ENCODE measurements at regions not wholly inside any gene's neighbourhood (a gene's known extent, or its start where the extent isn't known, plus 50 kb on each side); places are given as distances from the start of the nearest gene placed in this dataset.

DNA sequence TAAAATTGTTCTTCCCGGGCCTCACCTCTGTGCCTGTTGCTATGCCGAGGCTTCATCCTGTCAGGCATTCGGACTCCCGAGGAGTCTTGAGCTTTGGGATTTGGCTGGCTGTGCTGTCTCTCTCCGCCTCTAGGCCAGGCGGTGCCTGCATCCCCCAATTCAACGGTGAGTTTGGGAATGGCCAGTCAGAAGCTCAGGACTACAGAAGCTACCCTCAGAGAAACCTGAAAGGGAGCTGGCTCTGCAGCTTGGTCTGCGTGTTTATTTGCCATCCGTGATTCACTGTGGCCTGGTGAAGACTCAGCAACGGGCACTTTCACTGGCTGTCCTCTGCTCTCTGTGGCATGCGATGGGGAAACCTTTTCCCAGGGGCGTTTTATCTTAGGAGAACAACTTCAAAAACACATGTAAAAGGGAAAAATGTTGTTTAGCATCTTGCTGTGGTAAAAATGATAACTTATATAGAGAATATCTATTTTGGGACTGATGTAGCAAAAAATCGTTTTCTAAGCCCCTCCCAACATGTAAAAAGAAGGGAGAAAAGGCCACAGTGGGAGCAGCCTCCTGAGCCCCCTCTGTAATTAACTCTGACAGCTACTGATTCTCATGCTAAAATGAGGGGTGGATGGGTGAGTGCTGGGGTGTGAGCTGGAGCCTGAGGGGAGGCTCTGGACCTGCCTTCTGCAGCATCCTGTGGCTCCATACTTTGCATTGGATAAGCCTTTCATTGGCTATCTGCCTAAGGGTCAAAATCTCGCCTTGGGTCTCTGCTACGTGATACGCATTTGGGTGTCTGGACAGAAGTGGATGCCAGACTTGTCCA is 103.4 kb upstream of the KLHL25 start:
- in situ Hi-C loops (cut with HindIII; ENCODE audit: low sequenced_read_pairs), result no loop called here
- TF ChIP-seq, protein P1, sequence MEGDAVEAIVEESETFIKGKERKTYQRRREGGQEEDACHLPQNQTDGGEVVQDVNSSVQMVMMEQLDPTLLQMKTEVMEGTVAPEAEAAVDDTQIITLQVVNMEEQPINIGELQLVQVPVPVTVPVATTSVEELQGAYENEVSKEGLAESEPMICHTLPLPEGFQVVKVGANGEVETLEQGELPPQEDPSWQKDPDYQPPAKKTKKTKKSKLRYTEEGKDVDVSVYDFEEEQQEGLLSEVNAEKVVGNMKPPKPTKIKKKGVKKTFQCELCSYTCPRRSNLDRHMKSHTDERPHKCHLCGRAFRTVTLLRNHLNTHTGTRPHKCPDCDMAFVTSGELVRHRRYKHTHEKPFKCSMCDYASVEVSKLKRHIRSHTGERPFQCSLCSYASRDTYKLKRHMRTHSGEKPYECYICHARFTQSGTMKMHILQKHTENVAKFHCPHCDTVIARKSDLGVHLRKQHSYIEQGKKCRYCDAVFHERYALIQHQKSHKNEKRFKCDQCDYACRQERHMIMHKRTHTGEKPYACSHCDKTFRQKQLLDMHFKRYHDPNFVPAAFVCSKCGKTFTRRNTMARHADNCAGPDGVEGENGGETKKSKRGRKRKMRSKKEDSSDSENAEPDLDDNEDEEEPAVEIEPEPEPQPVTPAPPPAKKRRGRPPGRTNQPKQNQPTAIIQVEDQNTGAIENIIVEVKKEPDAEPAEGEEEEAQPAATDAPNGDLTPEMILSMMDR (IDR thresholded peaks at IDR 0.05; ENCODE audit: low read depth, low read length), result no peak
- H3K4me3 ChIP-seq (ENCODE audit: low read depth, low read length), result no peak overlapping the region
- DNase-seq (ENCODE audit: low read depth, low spot score), result no peak

DNA sequence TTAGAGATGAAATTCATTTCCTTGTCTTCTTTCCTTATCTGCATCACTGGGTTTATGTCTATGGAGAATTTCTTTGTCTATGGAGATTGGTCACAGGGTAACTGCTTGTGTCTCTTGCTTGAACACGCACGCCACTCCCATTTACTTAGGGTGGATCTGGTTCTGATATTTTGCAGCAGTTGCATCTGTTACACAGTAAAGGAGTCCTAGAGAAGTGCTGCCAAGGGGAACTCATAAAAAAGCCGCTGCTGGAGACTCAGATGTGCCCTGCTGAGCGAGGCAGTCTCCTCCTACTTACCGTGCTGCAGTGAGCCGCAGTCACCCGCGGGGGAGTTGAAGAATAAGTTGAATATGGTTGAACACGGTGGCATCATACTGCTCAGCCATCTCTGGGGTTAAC is 105.2 kb upstream of the KLHL25 start:
- DNase-seq (ENCODE audit: low read depth, low spot score), result no peak
- in situ Hi-C loops (cut with HindIII; ENCODE audit: low sequenced_read_pairs), result no loop called here
- H3K4me3 ChIP-seq (ENCODE audit: low read depth, low read length), result no peak overlapping the region
- TF ChIP-seq, protein P1 (IDR thresholded peaks at IDR 0.05; ENCODE audit: low read depth, low read length), result no peak

DNA sequence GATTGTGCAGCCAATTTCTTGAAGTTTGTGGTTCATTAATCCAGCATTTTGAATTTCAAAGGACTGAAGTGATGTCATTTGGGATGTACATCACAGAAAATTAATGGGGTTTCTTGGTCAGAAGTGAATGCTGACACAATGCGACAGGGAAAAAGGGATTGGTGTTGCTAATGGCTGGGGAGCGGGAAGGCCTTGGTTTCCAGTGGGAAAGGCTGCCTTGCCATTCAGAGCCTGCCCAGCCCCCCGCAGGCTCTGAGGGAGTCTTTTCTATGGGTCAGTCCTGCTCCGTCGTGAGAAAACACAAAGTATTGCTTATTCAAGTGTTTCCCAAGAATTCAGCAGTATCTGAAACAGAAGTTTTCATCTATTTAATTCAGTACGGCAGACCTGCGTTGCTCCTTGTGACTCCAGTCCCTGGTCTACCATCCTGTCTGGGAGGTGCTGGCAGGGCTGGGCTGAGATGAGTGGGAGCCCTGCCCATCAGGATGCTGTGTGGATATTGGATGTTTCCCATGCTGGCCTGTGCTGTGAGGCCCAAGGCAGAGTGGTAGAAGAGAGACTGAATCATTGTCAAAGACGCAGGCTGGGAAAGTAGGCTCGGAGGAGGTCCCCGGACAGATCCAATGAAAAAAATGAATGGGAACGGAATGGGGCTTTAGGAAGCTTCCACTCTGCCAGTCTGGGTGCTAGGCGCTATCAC is 111.2 kb upstream of the KLHL25 start:
- DNase-seq (ENCODE audit: low read depth, low spot score), result no peak
- in situ Hi-C loops (cut with HindIII; ENCODE audit: low sequenced_read_pairs), result no loop called here
- TF ChIP-seq, protein P1 (IDR thresholded peaks at IDR 0.05; ENCODE audit: low read depth, low read length), result no peak
- no peak overlapping the region for H3K4me3 ChIP-seq (ENCODE audit: low read depth, low read length)

DNA sequence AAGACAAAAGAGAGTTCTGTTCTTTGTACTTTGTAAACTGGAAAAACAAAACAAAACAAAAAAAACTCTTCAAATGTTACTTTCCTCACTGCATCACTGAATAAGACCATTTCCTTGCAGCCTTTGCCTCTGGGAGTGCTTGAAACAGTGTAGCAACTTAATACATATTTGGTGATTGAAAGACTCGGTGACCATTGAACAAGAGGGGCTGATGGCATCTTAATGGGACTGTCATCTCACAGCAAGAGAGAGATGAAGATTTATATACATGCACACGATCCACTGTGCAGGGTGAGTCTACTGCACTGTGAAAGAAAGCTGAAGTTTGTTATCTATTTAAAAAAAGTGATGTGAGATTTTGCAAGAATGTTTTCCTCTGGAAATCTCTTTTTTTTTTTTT is 111.9 kb upstream of the KLHL25 start:
- TF ChIP-seq, protein P1 (IDR thresholded peaks at IDR 0.05; ENCODE audit: low read depth, low read length), result no peak
- in situ Hi-C loops (cut with HindIII; ENCODE audit: low sequenced_read_pairs), result no loop called here
- no peak for DNase-seq (ENCODE audit: low read depth, low spot score)
- no peak overlapping the region for H3K4me3 ChIP-seq (ENCODE audit: low read depth, low read length)

DNA sequence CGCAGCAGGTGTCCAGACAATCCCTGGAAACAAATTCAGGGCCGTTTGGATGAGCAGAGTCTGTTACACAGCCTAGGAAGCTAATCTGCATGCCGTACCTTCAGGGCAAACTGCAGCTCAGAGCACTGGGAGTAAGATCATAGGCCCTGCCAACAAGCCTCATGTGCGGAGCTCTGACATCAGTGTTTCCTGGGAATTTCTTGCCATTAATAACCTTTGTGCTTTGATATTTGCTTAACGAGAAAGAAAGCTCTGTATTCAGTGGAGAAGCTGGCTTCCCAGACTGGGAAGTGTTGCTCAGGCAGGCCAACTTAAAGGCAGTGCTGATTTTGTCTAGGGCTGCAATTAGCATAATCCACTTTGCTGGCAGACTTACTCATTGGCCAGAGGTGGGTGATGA is 116.1 kb upstream of the KLHL25 start:
- no peak for DNase-seq (ENCODE audit: low read depth, low spot score)
- no peak overlapping the region for H3K4me3 ChIP-seq (ENCODE audit: low read depth, low read length)
- in situ Hi-C loops (cut with HindIII; ENCODE audit: low sequenced_read_pairs), result no loop called here
- TF ChIP-seq, protein P1 (IDR thresholded peaks at IDR 0.05; ENCODE audit: low read depth, low read length), result no peak

DNA sequence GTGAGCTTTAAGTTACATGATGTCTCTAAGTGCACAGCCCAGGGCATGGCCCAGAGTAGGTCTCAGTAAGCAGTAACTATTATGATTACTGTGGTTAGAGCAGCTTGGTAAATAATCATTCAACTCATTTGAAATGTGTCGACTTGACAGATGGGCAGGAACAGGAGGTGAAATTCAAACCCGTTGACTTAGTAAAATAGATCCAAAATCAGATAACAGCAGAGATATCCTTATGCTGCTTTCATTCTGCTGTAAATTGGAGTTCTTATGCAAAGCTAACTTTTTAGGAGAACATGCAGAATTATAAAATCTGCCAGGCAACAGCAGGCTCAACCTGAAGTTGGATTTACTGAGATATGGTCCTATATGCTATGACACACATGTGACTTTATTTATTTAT is 118.7 kb upstream of the KLHL25 start:
- in situ Hi-C loops (cut with HindIII; ENCODE audit: low sequenced_read_pairs), result no loop called here
- H3K4me3 ChIP-seq (ENCODE audit: low read depth, low read length), result no peak overlapping the region
- TF ChIP-seq, protein P1 (IDR thresholded peaks at IDR 0.05; ENCODE audit: low read depth, low read length), result no peak
- DNase-seq (ENCODE audit: low read depth, low spot score), result no peak
